GM18520 (cell line): ENCODE measurements at regions not wholly inside any gene's neighbourhood (a gene's known extent, or its start where the extent isn't known, plus 50 kb on each side); places are given as distances from the start of the nearest gene placed in this dataset.
"Not testable (repeated sequence)": the region's sequence is repeated elsewhere in the genome, so short reads cannot be mapped to it uniquely, and the experiment has no call there.

ENCODE experiments used
- ATAC-seq: cut with Tn5 transposase; IDR thresholded peaks from one replicate; pipeline ENCODE4 v1.9.1; 2021; ENCODE audit not compliant: unreplicated experiment

DNA sequence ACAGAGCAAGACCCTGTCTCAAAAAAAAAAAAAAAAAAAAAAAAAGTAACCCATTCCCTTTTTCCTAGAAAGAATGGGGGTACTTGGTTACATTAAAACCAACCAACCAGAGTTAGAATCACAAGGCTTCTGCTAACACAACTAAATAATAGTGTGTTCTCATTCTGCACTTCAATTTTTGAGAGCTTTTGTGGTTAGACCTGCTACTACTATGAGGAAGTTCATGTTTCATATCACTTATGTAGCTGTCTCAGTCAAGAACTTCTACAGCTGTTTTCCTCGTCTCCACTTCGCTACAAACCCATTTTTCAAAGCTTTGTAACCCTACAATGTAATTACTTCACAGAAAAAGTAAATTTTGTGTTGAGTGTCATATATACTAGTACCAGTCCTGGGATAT, 58.3 kb downstream of the PDHA2 start:
- ATAC-seq: no peak

DNA sequence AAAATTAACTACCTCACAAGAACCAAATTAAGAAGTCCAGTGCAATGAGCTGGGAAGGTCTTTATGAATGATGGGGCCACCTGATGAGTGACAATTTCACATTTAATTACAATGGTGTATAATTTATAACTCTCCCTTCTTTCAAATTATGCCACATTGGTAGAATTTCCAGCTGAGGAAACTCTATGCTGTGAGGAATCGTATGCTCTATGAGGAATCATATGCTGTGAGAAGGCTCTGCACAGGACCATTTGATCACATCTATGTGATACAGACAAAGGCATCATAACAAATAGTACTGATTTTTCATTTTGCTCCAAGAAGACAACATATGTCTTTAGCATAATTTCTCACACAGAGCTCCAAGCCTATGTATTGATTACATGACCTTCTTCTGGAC, 69.3 kb downstream of the PDHA2 start:
- no peak for ATAC-seq

DNA sequence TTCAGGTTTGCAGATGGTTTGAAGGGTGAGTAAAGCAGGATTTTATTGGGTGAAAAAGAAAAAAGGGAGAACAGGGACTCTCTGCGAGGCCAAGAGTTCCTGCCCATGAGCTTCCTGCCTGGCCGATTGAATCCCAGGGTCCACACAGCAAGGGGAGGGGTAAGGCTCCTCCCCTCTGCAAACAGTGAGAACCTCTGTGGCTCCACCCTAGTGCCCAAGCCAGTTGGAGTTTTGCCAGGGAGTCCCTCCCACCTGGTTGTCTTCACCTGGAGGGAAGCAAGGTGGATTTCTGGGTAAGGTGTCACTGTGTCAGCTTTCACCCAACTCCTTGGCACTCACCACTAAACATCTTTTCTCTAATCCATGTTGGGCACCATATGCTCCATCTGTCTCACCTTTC, 70.9 kb downstream of the PDHA2 start:
- ATAC-seq: no peak

DNA sequence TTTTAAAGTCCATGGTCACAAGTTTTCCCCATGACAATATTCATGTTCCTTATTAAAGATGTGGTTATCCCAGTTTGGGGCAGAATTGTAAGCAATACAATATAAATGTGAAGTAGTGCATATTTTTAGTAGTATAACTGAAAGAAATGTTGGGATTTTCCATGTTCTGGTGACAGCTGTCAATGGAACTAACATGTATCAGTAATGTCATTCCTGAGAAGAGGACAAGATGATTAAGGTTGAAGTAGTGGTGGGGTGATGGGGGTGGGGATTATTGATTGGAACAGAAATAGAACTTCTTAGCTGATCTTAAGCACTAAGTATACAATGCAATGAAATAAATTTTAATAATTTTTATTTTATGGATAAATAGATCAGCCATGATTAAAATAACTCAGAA, 81.6 kb downstream of the PDHA2 start:
- no peak for ATAC-seq

DNA sequence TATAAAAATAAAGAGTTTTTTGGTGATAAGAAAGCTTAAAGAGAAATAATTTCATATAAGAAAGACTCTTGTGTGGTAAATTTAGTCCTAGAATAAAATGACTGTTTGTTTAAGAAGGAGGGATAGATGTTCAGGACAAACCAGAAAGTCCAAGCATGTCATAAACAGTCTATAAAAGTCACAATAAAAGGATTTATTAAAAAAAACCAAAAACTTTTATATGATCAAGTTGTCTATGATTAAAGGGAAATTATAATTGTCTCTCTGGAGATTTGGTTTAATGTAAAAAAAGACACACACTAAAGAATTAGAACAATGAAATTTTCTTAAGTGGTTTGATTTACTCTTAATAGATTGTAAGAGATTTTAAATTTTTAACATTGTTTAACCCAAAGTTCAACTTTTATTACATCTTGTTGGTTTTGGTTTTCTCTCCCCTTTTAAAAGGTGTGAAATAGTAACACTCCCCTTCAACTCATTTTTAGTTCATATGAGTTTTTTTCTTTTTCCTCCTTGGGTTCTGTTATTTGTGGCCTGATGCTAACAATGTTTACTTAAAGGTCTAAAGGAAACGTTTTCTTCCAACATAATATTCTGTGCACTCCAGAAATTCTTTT, 89.7 kb downstream of the PDHA2 start:
- no peak for ATAC-seq

DNA sequence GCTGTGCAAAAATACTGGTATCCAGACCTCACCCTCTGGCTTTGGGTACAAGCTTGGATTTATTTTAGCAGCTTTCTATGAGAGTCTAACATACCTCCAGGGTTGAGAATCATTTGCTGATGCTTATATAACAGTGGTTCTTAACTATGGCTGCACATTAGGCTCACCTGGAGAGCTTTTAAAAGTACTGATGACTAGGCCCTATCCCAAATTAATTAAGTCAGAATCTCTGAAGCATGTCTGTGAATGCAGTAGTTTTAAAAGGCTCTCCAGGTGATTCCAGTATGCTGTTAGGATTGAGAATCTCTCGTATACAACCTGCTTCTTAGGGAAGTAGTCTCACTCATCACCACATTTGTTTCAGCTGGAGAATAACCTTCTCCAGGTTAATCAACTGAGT, 99.2 kb downstream of the PDHA2 start:
- no peak for ATAC-seq

DNA sequence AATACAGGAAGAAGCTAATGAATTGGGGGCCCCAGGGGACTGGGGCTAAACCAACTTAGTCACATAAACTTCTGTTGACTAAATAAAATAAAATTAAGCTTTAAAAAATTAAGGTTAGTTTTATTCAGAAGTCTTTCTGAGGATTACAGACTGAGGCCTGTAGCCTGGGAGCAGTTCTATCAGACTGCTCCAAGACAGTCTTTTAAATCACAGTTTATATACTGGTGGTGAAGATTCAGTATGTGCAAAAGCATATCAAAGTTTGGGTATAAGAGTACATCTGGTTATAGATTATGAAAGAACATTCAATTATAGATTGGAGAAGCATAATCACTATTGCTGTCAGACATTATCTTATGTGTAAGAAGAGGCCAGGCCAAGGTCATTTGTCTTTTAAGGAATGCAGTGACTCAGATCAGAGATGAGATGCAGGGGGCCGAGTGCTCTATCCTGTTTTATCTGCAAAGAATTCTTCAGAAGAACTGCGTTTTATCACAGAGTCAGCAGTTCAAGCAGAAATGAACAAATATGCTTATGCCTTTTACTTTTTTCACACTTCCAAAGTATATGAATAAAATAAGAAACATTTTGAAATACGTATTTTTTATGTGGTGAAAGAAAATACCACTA, 109.4 kb downstream of the PDHA2 start:
- no peak for ATAC-seq

DNA sequence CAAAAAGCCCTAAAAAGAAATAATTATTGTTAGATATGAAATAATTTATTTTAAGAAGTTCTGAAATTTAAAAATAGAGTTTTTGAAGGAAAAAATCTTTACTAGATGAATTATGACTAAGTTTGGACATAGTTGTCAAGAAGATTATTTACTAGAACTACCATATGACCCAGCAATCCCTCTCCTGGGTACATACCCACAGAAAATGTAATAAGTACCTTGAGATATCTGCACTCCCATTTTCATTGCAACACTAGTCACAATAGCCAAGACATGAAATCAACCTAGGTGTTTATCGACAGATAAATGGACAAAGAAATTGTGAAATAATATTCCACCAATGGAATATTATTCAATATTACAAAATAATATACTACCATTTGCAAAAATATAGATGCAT, 109.9 kb downstream of the PDHA2 start:
- ATAC-seq: no peak

DNA sequence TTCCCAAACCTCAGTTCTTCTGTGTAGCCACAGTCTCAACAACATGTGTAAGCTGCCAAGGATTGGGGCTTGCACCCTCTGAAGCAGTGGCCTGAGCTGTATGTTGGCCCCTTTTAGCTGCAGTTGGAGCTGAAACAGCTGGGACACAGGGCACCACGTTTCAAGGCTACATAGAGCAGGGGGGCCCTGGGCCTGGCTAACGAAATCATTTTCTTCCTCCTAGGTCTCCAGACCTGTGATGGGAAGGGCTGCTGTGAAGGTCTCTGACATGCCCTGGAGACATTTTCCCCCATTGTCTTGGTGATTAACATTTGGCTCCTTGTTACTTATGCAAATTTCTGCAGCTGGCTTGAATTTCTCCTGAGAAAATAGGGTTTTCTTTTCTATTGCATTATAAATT, 112.6 kb downstream of the PDHA2 start:
- ATAC-seq: not testable (repeated sequence)

DNA sequence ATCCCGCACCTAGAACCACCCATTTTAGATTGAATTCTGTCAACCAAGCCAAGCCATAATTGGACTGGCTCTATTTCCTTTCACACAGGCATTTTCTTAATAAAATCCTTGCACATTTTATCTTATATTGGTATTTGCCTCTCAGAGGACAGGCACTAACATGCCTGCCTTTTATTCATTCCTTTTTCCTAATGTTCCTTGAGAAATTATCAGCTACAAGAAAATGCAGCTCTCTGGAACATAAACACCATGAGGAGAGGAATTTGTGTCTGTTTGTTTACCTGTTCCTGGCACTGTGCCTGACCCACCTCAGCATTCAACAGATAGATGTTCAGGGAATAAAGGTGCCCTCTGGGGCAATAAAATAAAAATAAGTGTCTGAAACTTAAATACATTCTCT, 116.2 kb downstream of the PDHA2 start:
- no peak for ATAC-seq

DNA sequence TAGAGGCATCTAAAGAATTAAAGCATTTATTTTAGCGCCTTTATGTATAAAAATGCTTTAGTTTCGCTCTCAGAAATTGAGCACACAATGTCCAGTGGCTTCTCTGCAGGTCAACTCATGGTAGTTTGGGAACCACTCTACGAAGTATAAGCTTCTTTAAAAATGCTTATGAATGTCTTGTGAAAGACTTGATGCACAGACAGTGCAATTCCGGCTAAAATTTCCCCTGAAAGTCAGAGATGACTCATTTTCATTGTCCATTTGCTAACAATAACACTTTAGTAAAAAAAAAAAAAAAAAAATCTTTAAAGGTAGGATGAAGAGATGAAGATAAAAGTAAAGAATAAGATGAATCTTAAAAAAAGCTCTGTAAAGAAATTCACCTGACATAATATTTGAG, 117.2 kb downstream of the PDHA2 start:
- ATAC-seq: no peak

DNA sequence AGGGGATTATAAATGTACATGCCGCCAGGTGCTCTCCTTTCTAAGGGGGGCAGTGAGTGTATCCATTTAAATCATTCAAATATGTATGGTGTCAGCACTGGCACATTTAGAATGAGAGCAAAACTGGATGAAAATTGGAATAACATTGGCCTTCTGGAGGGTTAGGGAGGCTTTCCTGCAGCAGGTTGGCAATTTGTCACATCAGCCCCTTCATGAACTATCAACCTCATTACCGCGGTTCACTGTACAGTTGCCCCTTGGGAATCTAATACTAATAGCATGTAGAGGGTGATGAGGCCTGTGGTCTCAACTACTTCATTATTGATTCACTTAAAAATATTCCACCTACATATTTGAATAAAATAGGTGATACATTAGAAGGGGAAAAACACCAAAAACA, 117.9 kb downstream of the PDHA2 start:
- no peak for ATAC-seq

DNA sequence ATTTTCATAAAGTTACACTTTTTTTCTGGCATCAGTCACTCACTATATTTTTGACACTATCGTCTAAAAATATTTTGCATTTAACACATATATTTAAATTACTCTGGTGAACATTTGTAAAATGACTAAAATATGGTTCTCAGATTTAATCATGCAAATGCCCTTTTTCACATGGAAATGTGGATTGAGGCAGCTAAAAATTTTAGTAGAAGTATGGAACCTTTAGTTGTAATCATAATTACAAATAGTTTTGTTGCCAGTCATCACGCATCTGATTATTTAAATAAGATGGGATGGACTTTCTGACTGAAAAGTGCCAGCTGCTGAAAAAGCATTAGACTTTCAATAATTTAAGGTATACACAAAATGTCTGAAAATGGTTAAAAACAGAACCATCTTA, 119.3 kb downstream of the PDHA2 start:
- ATAC-seq: no peak

DNA sequence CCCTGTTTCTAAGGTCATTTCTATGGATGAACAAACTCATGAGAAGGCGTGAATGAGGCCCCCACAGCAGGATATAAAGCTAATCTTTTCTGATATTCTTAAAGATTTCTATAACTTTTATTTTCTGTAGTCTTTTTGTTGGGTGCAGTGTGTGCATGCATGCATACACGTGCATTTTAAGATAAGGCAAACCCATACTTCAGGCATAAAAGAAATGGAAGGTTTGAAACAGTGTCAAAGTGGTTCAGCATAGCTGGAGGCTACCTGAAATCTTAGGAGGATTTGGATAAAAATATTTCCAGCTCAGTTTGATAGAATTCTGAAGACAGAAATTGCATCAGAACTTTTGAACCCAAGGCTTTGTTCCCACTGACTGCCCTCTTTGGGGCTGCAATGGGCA, 119.7 kb downstream of the PDHA2 start:
- no peak for ATAC-seq

DNA sequence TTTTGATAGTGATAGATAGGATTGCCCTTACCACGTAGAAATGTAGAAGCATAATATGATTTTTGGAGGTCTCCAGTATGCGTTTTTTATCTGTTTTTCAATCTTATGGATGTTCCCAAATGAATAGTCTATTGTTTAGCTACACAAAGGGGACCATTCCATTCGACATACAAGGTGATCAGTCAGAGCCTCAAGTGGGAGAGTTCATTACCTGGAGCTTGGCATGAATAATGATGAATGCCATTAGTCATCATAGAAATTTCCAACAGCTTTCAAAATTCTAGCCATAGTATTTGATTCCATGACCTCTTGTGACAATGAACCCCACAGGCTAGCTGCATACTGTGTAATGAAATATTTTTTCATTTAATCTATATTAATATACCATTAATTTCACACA, 123.6 kb downstream of the PDHA2 start:
- ATAC-seq: no peak

DNA sequence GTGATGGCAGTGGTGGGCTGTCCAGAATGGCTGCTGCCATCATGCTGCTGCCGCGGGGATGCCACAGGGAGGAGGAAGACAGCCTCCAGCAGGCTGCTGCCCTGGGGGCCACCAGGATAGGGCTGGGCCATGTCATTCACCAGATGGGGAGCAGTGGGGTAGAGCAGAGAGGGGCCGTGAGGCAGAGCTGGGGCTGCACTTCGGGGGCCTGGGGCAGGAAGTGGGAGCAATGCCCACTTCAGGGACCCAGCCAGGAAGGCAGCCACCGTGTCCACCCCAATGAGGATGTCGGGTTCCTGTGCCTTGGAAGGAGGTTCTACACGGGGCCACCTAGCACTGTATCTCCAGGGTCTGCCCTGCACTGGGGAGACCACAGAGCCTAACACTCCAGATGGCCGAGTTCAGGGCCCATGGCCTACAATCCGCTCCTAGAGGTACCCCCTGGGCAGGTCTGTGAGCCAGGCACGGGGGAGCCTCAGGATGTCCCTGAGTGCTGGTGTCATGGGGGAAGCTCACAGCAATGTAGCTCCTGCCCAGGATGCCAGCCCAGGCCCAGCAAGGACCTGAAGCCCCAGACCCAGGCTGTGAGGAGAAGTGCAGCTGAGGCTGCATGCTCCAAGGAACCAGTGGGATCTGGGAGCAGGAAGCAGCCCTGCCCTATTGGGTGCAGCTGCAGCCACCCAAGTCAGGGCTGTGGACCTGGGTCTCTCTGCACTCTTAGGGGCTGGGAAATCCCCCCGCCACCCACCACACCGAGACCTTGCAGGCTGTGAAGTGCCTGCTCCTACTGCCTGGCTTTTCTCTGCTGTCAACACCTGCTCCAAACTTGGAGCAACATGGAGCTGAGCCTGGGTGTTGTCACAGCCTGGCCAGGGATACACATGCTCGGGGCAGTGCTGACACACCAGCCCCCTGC, 140.3 kb downstream of the PDHA2 start:
- ATAC-seq: no peak

DNA sequence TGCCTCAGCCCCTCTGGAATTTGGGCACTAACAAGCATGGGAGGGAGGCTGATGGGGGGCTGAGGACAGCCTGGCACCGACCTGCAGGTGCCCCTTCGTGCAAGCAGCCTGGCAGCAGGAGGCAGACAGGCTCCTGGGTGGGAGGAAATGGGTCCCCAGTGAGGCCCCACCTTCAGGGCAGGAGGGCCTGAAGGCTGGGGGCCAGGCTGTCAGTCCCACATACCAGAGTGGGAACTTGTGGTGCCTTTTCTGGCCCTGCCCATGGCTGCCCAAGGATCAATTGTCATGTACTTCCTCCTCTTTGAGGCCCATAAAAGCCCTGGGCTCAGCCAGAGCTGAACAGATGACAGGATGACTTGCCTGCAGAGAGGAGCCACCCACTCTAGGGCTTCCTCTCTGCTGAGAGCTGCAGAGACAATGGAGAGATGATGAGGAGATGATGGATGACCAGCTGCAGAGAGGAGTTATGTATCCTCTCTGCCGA, 141.0 kb downstream of the PDHA2 start:
- no peak for ATAC-seq

DNA sequence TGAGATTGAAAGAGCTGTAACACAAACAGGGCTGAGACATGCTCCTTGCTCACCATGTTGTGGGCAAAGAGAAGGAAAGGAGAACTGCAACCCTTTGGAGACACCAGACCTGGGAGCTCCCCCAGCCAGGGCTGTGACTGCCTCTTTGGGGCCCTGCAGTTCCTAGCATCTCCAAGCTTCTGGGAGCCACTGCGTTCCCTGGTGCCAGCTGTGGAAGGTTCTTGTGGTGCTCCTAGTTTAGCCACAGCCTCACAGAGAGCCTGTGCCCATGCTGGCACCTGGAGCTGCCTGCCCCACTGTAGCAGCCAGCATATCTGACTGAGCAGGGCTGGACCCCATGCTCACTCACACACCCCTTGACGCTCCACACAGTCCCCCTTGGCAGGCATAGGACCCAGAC, 141.7 kb downstream of the PDHA2 start:
- ATAC-seq: no peak

DNA sequence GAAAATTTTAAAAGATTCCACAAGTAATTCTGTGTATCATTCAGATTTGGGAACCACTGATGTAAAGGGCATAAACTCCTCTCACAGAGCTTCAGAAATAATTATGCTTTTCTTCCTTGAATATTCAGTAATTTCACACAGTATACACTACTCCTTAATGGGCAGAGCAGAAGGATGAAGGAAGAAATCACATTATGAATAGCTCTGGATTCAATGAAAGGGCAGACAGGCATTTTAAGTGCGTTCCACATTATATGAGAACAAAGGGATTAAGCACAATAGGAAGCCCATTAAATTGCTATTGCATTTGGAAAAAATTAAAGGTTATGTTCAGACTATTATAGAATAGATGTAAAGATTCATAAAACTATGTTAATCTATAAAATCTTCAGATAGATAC, 142.6 kb downstream of the PDHA2 start:
- ATAC-seq: no peak

DNA sequence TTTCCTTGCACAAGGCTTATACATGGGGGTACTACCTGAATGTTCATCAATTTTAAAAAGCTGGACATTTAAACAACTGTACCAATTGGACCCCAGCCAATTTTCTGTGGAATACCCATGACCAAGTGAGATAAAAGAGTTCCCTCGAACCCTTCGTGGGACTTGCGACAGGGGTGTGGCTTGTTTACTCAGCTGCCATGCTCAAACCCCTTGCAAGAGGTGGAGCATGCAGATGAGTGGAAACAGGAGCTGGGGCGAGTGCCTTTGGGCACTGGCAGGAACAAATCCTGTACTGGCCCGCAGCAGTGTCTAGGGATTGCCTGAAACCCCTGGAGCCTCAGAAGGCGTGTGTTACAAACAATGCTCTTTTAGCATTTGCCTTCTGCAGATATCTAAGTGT, 144.2 kb downstream of the PDHA2 start:
- no peak for ATAC-seq

DNA sequence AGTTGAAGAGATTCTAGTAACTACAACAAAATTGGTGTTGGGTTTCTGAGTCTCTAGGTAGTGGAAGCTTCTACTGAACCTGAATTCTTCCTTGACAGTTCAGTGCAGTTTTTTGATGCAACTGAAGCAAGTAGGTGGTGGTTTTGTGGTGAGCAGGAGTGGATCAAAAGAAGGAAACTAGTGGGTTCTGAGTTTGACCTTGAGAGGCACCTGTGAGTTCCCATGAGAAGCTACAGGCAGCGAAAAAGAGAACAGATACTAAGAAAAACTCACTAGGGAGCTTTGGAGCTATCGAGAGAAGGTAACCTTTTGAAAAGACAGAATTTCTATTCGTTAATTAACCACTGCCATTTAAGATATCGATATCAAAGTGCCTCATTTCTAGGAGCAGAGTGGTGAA, 145.2 kb downstream of the PDHA2 start:
- ATAC-seq: no peak
